DND-41 (cell line): ENCODE measurements at regions not wholly inside any gene's neighbourhood (a gene's known extent, or its start where the extent isn't known, plus 50 kb on each side); places are given as distances from the start of the nearest gene placed in this dataset.
"Not testable (repeated sequence)": the region's sequence is repeated elsewhere in the genome, so short reads cannot be mapped to it uniquely, and the experiment has no call there.

Source experiments
- ATAC-seq: fragments of 200-7000 bp; cut with Tn5 transposase; 3 replicates; pipeline ENCODE4 v1.9.1; 2021; ENCODE audit warnings: low read depth; ENCODE audit not compliant: insufficient read depth
- DNase-seq: peaks from one replicate; pipeline ENCODE4 v3.0.0-alpha.2; 2020
- H2AFZ ChIP-seq: 2 replicates; pipeline ENCODE4 v1.6.0; 2012; ENCODE audit warnings: low read depth, low read length
- H3K27ac ChIP-seq: 2 replicates; pipeline ENCODE4 v1.5.1; 2012; ENCODE audit warnings: low read length, inconsistent platforms
- H3K27me3 ChIP-seq: fragments of 200-600 bp; sonication (generic); 2 replicates; pipeline ENCODE4 v1.6.0; 2012; ENCODE audit warnings: low read length, mild to moderate bottlenecking, inconsistent platforms; ENCODE audit not compliant: insufficient read depth, poor library complexity
- H3K36me3 ChIP-seq: 2 replicates; pipeline ENCODE4 v1.5.1; 2012; ENCODE audit warnings: low read length, inconsistent platforms; ENCODE audit not compliant: insufficient read depth
- H3K4me1 ChIP-seq: 2 replicates; pipeline ENCODE4 v1.5.1; 2012; ENCODE audit warnings: mild to moderate bottlenecking, low read length; ENCODE audit not compliant: insufficient read depth
- H3K4me2 ChIP-seq: 2 replicates; pipeline ENCODE4 v1.6.0; 2012; ENCODE audit warnings: mild to moderate bottlenecking, moderate library complexity, low read length, inconsistent platforms; ENCODE audit not compliant: insufficient read depth
- H3K4me3 ChIP-seq, 2 experiments: fragments of 200-600 bp in 1 of 2; shearing (Covaris generic) in 1 of 2; 2 replicates each; pipeline ENCODE4 v1.5.1; 2012 to 2016; ENCODE audit warnings: inconsistent platforms in 2 of 2, low read length in 2 of 2, mild to moderate bottlenecking in 2 of 2, low read depth in 1 of 2, moderate library complexity in 1 of 2
- H3K79me2 ChIP-seq: 2 replicates; pipeline ENCODE4 v1.6.0; 2012; ENCODE audit warnings: low read length, inconsistent platforms; ENCODE audit not compliant: insufficient read depth
- H3K9ac ChIP-seq: 2 replicates; pipeline ENCODE4 v1.6.0; 2012; ENCODE audit warnings: low read depth, mild to moderate bottlenecking, inconsistent platforms, low read length, moderate library complexity
- H3K9me3 ChIP-seq: 2 replicates; pipeline ENCODE4 v1.5.1; 2012; ENCODE audit warnings: low read length, moderate library complexity, mild to moderate bottlenecking, inconsistent platforms; ENCODE audit not compliant: insufficient read depth, severe bottlenecking
- H4K20me1 ChIP-seq: 2 replicates; pipeline ENCODE4 v1.6.0; 2012; ENCODE audit warnings: low read length; ENCODE audit not compliant: insufficient read depth
- EZH2 ChIP-seq: IDR thresholded peaks from 3 replicates; pipeline ENCODE4 v1.6.1; 2012; ENCODE audit warnings: borderline replicate concordance, low read depth, mild to moderate bottlenecking, moderate library complexity, low read length, inconsistent platforms; ENCODE audit not compliant: severe bottlenecking
- TF ChIP-seq, protein P1 (sequence below): IDR thresholded peaks from 2 replicates; pipeline ENCODE4 v1.5.1; 2012; ENCODE audit warnings: borderline replicate concordance, low read length, moderate library complexity, mild to moderate bottlenecking; ENCODE audit not compliant: poor library complexity, severe bottlenecking; ENCODE audit errors: extremely low read depth

DNA sequence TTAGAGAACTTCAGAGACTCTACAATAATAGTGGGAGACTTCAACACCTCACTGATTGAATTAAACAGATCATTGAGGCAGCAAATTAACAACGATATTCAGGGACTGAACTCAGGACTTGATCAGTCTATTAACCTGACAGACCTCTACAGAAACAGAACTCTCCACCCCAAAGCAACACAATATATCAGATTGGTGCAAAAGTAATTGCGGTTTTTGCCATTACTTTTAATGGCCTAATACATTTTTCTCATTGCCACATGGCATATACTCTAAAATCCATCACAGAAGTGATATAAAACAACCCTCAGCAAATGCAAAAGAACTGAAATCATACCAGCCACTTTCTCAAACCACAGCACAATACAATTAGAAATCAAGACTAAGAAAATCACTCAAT is 298.1 kb upstream of the SGO1 start:
- DNase-seq, result no peak
- H3K9me3 ChIP-seq, result peaks cover 4% of the 10 kb centered on the region
- no peak for TF ChIP-seq EZH2
- TF ChIP-seq, protein P1, sequence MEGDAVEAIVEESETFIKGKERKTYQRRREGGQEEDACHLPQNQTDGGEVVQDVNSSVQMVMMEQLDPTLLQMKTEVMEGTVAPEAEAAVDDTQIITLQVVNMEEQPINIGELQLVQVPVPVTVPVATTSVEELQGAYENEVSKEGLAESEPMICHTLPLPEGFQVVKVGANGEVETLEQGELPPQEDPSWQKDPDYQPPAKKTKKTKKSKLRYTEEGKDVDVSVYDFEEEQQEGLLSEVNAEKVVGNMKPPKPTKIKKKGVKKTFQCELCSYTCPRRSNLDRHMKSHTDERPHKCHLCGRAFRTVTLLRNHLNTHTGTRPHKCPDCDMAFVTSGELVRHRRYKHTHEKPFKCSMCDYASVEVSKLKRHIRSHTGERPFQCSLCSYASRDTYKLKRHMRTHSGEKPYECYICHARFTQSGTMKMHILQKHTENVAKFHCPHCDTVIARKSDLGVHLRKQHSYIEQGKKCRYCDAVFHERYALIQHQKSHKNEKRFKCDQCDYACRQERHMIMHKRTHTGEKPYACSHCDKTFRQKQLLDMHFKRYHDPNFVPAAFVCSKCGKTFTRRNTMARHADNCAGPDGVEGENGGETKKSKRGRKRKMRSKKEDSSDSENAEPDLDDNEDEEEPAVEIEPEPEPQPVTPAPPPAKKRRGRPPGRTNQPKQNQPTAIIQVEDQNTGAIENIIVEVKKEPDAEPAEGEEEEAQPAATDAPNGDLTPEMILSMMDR, result no peak
- no peaks in the 10 kb centered on the region for H3K36me3 ChIP-seq
- no peaks in the 10 kb centered on the region for H4K20me1 ChIP-seq
- no peak overlapping the region for H3K27ac ChIP-seq
- no peaks in the 10 kb centered on the region for H3K4me1 ChIP-seq
- H3K4me2 ChIP-seq, result no peak overlapping the region
- no peaks in the 10 kb centered on the region for H3K27me3 ChIP-seq
- H3K4me3 ChIP-seq, result no peak overlapping the region
- H2AFZ ChIP-seq, result no peak overlapping the region
- no peak for ATAC-seq
- H3K79me2 ChIP-seq, result no peaks in the 10 kb centered on the region
- no peak overlapping the region for H3K9ac ChIP-seq

DNA sequence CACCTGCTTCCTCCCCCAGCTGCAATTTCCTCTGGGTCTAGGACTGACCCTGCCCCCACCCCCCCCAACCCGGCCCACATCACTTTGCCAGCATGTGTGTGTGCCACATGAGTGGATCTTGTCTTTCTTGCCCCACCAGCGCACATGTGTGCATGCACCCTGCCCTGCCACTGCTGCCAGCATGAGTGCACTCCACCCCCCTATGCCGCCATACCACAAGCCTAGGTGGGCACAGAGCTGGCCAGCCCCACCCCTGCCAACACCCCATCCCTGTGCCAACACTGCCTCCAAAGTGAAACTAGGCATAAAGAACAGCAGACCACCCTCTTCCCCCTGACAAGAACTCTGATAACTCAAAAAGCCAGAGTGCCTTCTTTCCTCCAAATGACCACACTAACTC is 296.3 kb upstream of the SGO1 start:
- no peaks in the 10 kb centered on the region for H3K27me3 ChIP-seq
- H3K79me2 ChIP-seq, result no peaks in the 10 kb centered on the region
- no peaks in the 10 kb centered on the region for H3K4me1 ChIP-seq
- DNase-seq (no peak), ATAC-seq (no peak)
- H3K9me3 ChIP-seq, result peaks cover 4% of the 10 kb centered on the region
- H3K27ac ChIP-seq, result no peak overlapping the region
- no peak overlapping the region for H3K9ac ChIP-seq
- TF ChIP-seq EZH2, result no peak
- TF ChIP-seq, protein P1, result no peak
- no peaks in the 10 kb centered on the region for H4K20me1 ChIP-seq
- H3K4me3 ChIP-seq, result no peak overlapping the region
- H3K4me2 ChIP-seq, result no peak overlapping the region
- no peaks in the 10 kb centered on the region for H3K36me3 ChIP-seq
- no peak overlapping the region for H2AFZ ChIP-seq

DNA sequence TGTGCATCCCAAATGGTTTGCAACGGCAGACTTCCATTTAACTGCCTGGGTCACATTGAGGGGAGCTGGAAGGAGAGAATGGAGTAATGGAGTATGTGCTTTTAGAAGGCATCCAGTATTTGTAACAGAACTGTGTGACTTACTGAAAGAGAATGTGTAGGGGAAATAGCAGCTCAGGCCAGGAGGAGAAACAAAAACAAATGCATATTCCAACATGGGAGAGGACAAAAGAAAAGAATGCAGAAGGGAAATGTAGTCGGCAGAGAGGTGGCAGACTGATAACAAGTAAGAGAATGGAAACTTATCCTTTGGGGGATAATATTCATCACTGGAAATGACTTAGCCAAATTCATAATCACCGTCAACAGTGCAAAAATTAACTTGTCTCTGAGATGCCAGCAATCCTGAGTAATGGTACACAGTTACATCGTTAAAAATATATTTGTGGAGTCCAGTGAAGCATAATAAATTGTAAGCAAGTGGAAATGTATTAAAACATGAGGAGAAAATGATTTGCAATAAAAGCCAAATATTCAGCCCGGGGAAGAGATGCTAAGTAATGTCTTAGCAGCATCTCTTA is 294.9 kb upstream of the SGO1 start:
- Histone ChIP-seq H3K36me3 (no peaks in the 10 kb centered on the region), H3K4me3 (no peak overlapping the region), H3K4me1 (no peaks in the 10 kb centered on the region), H3K79me2 (no peaks in the 10 kb centered on the region), H2AFZ (no peak overlapping the region), H4K20me1 (no peaks in the 10 kb centered on the region), H3K4me2 (no peak overlapping the region), H3K27me3 (no peaks in the 10 kb centered on the region), H3K9me3 (peaks cover 4% of the 10 kb centered on the region), H3K27ac (no peak overlapping the region), H3K9ac (no peak overlapping the region)
- ATAC-seq, result no peak
- no peak for TF ChIP-seq EZH2
- TF ChIP-seq, protein P1, result no peak
- no peak for DNase-seq

DNA sequence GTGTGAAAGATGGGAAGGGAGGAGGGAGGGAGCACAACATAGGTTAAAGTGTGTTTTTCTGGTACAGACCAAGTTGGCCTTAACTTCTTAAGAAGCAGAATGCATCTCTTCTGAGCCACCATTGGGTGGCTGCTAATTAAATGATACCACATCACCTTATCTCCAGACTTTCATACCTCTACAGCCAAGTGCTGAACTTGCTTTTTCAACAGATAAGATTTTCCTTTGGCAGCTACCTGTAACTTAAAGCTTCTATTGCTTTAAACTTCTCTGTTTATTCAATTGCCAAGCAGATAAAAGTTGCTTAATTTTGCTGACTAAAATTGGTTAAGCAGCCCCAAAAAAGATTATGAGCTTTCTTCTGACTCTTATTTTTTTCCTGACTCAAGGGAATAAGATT is 292.4 kb upstream of the SGO1 start:
- Histone ChIP-seq H3K4me1 (no peaks in the 10 kb centered on the region), H3K9me3 (peaks cover 4% of the 10 kb centered on the region), H3K27me3 (no peaks in the 10 kb centered on the region), H3K9ac (no peak overlapping the region), H4K20me1 (no peaks in the 10 kb centered on the region), H3K79me2 (no peaks in the 10 kb centered on the region), H3K4me2 (no peak overlapping the region), H3K27ac (no peak overlapping the region), H3K36me3 (no peaks in the 10 kb centered on the region), H3K4me3 (no peak overlapping the region), H2AFZ (no peak overlapping the region)
- TF ChIP-seq, protein P1, result no peak
- TF ChIP-seq EZH2, result no peak
- no peak for DNase-seq
- no peak for ATAC-seq

DNA sequence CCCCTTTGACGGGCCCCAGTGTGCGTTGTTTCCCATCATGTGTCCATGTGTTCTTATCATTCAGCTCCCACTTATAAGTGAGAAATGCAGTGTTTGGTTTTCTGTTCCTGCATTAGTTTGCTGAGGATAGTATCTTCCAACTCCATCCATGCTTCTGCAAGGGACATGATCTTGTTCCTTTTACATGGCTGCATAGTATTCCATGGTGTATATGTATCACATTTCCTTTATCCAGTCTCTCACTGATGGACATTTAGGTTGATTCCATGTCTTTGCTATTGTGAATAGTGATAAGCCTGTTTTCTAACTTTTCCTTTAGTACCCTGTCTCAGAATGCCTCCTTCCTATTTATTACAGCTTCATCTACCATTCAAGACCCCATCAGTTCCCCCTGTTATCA is 278.2 kb upstream of the SGO1 start:
- not testable (repeated sequence) for H3K4me1 ChIP-seq, H4K20me1 ChIP-seq, DNase-seq, H2AFZ ChIP-seq, H3K9ac ChIP-seq, H3K27ac ChIP-seq, H3K27me3 ChIP-seq, H3K36me3 ChIP-seq, ATAC-seq, H3K79me2 ChIP-seq, H3K4me2 ChIP-seq, H3K4me3 ChIP-seq, H3K9me3 ChIP-seq
